A549 (cell line): ENCODE measurements at regions not wholly inside any gene's neighbourhood (a gene's known extent, or its start where the extent isn't known, plus 50 kb on each side); places are given as distances from the start of the nearest gene placed in this dataset.

Source experiments
- KDM1A ChIP-seq: fragments of 200-600 bp; sonication (generic); IDR thresholded peaks from 2 replicates; pipeline ENCODE4 v1.6.1; 2016; ENCODE audit warnings: low read depth, mild to moderate bottlenecking
- RFX5 ChIP-seq: fragments of 450-650 bp; IDR thresholded peaks from 2 replicates; pipeline ENCODE4 v1.7.1; 2014; ENCODE audit warnings: antibody characterized with exemption, mild to moderate bottlenecking, moderate library complexity

- TF ChIP-seq RFX5: no peak
- no peak for TF ChIP-seq KDM1A
These were observed 171.0 kb upstream of the FOXN3 start for GRCh38 chr14:89588016-89588415.
